ENCODE measurements at regions not wholly inside any gene's neighbourhood (a gene's known extent, or its start where the extent isn't known, plus 50 kb on each side); places are given as distances from the start of the nearest gene placed in this dataset.

DNA sequence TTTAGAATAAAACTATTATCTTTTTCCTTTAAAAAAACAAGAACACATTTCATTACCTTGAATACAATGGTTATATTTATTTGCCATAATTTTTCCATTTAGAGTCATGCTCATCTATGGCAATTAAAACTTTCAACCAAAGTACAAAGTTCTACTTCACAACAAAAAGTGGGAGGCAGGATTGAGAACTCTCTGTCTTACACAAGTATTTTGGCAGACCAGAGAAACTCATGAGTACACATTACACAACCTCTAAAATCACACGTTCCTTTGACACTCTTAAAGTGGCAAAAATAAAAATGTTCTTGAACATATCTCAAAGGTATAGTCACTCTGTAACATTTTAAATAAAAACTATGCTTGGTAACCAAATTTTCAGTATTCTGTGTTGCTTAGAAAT lies 213.4 kb downstream of the IL15 start:
- Histone ChIP-seq H4K91ac (ENCODE audit: insufficient read length, low read depth, low read length) (no peak overlapping the region), H4K8ac (replicated peaks; ENCODE audit: insufficient read length, low read depth, low read length) (no peak overlapping the region), H3K14ac (ENCODE audit: insufficient read depth, low read length) (no peak overlapping the region), H3K27ac (ENCODE audit: insufficient read length, low read depth, low read length) (no peak overlapping the region), H4K5ac (ENCODE audit: insufficient read length, low read depth, low read length) (no peak overlapping the region), H3T11ph (ENCODE audit: low read length) (no peak overlapping the region), H2BK5ac (ENCODE audit: insufficient read length, low read length) (no peak overlapping the region), H2AK5ac (ENCODE audit: insufficient read length, low read length) (no peak overlapping the region), H4K20me1 (ENCODE audit: control insufficient read depth, insufficient read depth, insufficient read length) (no peaks in the 10 kb centered on the region), H2AFZ (ENCODE audit: low read length) (no peak overlapping the region), H3K79me1 (ENCODE audit: insufficient read depth, low read depth, low read length, poor library complexity, severe bottlenecking) (no peaks in the 10 kb centered on the region), H3K23me2 (ENCODE audit: insufficient read length, low read depth, low read length, poor library complexity, severe bottlenecking) (no peaks in the 10 kb centered on the region), H3K4me1 (ENCODE audit: insufficient read depth, low read length) (no peaks in the 10 kb centered on the region), H2BK120ac (ENCODE audit: low read depth, low read length, poor library complexity, severe bottlenecking) (no peak overlapping the region), H3K27me3 (ENCODE audit: insufficient read depth, low read length) (no peaks in the 10 kb centered on the region), H3K23ac (ENCODE audit: insufficient read length, low read depth, low read length) (no peak overlapping the region), H3K9ac (ENCODE audit: extremely low read depth, insufficient read length, low read length) (no peak overlapping the region), H3K79me2 (ENCODE audit: insufficient read depth, low read length) (no peaks in the 10 kb centered on the region), H3K4ac (ENCODE audit: low read depth, low read length) (no peak overlapping the region), H2BK20ac (ENCODE audit: low read depth, low read length, poor library complexity, severe bottlenecking) (no peak overlapping the region), H3K9me3 (ENCODE audit: control insufficient read depth, low read depth, low read length) (no peaks in the 10 kb centered on the region), H2BK15ac (ENCODE audit: low read depth, low read length) (no peak overlapping the region), H3K4me2 (ENCODE audit: insufficient read depth, insufficient read length, low read length) (no peak overlapping the region), H3K56ac (ENCODE audit: insufficient read length, low read depth, low read length) (no peak overlapping the region), H3K18ac (ENCODE audit: insufficient read length, low read depth, low read length) (no peak overlapping the region), H2BK12ac (ENCODE audit: insufficient read length, low read depth, low read length) (no peak overlapping the region)
- peaks cover 0 to 5% (median 0%) of the 10 kb centered on the region in 3 experiments; a peak in 3 of 7 replicates for H3K36me3 Mint-ChIP-seq (ENCODE audit: insufficient read depth in 1 of 3, low read depth in 3 of 3)
- TF ChIP-seq, protein P1, sequence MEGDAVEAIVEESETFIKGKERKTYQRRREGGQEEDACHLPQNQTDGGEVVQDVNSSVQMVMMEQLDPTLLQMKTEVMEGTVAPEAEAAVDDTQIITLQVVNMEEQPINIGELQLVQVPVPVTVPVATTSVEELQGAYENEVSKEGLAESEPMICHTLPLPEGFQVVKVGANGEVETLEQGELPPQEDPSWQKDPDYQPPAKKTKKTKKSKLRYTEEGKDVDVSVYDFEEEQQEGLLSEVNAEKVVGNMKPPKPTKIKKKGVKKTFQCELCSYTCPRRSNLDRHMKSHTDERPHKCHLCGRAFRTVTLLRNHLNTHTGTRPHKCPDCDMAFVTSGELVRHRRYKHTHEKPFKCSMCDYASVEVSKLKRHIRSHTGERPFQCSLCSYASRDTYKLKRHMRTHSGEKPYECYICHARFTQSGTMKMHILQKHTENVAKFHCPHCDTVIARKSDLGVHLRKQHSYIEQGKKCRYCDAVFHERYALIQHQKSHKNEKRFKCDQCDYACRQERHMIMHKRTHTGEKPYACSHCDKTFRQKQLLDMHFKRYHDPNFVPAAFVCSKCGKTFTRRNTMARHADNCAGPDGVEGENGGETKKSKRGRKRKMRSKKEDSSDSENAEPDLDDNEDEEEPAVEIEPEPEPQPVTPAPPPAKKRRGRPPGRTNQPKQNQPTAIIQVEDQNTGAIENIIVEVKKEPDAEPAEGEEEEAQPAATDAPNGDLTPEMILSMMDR (conservative IDR thresholded peaks at IDR 0.05), result no peak
- no CpG with 5 or more reads among the region's 1 CpG for WGBS (ENCODE audit: extremely low coverage, insufficient read length, low lambda C conversion rate)
- peaks cover 0 to 4% of the 10 kb centered on the region in 2 experiments; a peak in 2 of 5 replicates for H3K9me3 Mint-ChIP-seq
- H3K27me3 Mint-ChIP-seq (ENCODE audit: low read depth), result no peaks in the 10 kb centered on the region
- DNase-seq, result no peak
- H3K4me3 Mint-ChIP-seq, result no peak overlapping the region
- H3K27ac Mint-ChIP-seq, result no peak overlapping the region
- 0 out of 4 replicates have a peak, but pooled peaks cover 0 to 2% of the 10 kb centered on the region in 2 experiments for H3K4me1 Mint-ChIP-seq

All from H9 (cell line).